ENCODE measurements at regions not wholly inside any gene's neighbourhood (a gene's known extent, or its start where the extent isn't known, plus 50 kb on each side); places are given as distances from the start of the nearest gene placed in this dataset.

DNA sequence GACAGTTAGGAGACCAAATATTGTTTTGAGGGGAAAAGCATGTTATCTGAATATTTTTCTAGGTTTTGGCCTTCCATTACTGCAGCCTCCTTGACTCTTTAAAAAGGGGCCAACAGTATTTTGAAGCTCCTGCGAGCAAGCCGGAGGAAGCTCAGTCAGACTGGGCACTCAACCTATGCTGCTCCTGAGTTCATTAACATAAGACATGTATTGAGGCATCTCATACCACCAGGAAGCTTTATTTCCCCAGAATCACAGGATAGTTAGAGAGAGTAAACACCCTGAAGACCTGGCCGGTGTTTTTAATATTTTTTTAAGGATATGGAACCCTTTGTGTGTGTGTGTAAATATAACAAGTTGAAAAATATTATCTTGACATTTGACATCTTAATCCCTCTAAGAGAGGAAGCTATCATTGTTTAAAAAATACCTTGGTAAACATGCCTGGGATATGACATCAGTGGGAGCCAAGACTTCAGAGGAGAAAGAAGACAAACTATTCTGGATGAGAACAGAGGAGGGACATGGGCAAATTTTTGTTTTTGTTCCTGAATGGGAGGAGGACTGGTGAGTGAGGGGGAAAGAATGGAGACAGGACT is 139.3 kb upstream of the SLIT3 start:
- no peak for TF ChIP-seq SUZ12 (IDR thresholded peaks at IDR 0.05; ENCODE audit: extremely low read depth, insufficient read depth, insufficient read length)
- no peak for TF ChIP-seq YY1 (IDR thresholded peaks at IDR 0.05; ENCODE audit: insufficient read depth, insufficient read length)

All from NT2/D1 (cell line).